ENCODE measurements at regions not wholly inside any gene's neighbourhood (a gene's known extent, or its start where the extent isn't known, plus 50 kb on each side); places are given as distances from the start of the nearest gene placed in this dataset.
A peak's percentile ranks its signal among the peaks of the same experiment; 100 is the strongest.
"Not testable (repeated sequence)": the region's sequence is repeated elsewhere in the genome, so short reads cannot be mapped to it uniquely, and the experiment has no call there.

- DNase-seq (ENCODE audit: low read depth) = peak; percentile 80
Observed at GRCh38 chr2:122543815-122544214, 788.4 kb downstream of the TSN start.

DNA sequence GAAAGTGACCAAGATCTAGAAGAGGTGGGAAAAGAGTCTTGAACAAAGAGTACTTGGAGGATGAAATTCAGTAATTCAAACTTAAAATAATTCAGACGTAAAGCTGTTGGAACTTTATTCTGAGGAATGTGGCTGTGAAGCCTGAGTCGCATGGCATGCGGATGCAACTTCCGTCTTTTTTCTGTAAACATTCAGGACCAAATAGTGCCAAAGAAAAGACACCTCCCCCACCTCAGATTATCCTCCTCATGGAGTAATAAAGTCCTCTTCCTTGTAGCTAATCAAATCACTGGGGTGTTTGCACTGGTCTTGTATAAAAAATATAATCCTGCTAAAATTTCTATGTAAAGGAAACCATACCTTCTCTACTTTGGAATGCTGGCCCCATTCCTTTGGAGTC lies 790.4 kb downstream of the TSN start:
- DNase-seq (ENCODE audit: low read depth) = no peak

DNA sequence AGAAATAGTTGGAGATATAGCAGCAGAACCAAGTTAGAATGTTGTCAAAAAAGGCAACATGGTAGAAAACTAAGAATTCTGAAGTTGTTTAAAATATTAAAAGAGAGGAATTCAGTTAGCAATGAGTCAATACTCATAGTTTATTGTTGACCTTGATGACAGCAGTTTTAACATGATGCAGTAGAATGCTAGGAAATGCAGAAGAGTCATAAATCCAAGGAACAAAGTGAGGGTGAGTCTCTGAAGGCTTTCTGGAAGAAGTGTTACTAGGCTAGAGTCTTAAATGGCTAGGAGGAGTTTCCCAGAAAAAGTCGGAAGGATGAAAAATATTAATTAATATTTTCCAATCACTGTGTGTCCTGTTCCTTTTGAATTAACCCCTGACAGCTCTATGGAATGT lies 807.3 kb downstream of the TSN start:
- no peak for DNase-seq (ENCODE audit: low read depth)

DNA sequence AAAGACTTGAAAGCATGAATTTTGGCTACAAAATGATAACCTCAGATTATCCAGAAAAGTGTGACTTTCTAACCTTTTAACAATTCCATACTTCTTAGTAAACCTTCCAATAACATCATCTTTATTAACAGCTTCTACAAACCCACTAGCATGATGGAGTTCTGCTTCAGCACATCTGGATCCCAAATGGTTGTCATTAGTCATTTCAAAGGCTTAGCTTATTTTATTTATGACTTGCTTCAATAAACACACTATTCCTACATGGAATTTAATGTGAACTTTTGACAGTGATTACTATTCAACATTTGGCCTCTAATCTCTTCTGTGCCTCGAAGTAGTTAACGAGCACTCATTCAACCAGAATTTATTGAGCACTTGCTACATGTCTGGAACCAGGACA lies 808.3 kb downstream of the TSN start:
- no peak for DNase-seq (ENCODE audit: low read depth)

DNA sequence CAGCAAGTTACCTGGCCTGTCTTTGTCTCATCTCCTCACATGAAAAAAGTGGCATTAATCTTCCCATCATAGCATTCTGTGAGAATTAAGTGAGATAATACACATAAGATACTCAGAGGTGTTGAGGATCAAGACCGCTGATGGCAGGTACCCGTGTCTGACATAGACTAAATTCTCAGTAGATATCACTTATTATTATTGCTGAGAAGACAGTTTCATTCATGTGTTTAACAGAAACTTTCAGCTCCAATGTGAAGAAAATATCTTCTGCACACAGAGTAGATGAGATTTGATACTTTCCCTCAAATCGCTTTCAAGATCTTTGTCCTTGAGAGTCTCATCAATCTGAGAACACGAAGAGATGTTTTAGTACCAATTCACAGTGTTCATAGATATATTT lies 809.4 kb downstream of the TSN start:
- no peak for DNase-seq (ENCODE audit: low read depth)

DNA sequence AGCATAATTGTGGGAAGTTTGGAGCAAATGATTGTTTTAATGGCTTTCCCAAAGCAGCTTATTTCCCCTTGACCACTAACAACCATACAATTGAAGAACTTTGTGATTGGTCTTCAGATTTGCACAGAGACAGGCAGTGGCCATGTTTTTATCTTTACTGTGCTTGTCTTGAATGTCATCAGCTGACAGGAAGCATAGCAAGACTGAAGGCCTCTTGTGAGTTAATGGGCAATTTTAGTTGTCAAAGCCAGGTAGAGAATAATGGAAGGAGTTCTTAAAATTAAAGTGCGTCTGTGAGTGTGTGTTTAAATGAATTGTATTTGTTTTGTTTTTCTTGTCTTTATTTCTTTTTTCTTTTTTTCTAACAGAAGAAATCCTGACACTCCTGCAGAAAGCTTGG lies 809.9 kb downstream of the TSN start:
- no peak for DNase-seq (ENCODE audit: low read depth)

- DNase-seq (ENCODE audit: low read depth) = no peak
Observed at GRCh38 chr2:122570641-122571040, 815.2 kb downstream of the TSN start.

- not testable (repeated sequence) for DNase-seq (ENCODE audit: low read depth)
Observed at GRCh38 chr2:122571471-122571870, 816.0 kb downstream of the TSN start.

DNA sequence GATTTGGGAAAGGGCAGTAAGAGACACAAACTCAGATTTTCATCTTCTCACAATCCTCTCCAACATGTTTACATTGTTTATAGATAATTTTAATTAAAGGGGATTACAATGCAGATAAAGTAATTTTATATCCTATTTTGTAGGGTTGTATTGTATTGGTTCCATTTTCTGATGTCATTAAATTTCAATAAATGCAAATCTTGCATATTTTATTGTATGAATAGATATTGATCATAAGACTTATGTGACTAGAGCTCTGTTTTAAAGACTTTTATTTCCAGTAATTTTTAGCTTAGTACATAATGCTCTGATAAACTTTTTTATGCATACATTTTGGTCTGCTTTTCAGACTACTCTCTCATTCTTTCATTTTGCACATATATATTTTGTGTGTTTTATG lies 819.6 kb downstream of the TSN start:
- no peak for DNase-seq (ENCODE audit: low read depth)

DNA sequence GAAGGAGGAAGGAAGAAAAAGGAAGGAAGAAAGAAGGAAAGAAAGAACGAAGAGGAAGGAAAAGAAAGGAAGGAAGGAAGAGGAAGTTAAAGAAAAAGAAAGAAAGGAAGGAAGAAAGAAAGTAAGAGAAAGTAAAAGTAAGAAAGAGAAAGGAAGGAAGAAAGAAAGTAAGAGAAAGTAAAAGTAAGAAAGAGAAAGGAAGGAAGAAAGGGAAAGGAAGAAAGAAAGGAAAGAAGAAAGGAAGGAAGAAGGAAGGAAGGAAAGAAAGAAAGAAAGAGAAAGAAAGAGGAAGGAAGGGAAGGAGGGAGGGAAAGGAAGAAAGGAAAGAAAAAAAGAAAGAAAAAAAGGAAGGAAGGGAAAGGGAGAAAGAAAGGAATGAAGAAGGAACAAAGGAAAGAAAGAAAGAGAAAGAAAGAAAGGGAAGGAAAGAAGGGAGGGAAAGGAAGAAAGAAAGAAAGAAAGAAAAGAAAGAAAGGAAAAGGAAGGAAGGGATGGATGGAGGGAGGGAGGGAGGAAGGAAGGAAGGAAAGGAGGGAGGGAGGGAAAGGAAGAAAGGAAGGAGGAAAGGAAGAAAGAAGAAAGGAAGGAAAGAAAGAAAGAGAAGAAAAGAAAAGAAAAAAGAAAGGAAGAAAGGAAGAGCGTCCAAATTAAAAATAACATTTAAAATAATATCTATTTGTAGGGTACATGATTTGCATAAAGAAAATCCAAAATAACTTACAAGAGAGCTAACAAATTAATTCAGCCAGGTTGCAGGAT lies 827.9 kb downstream of the TSN start:
- DNase-seq (ENCODE audit: low read depth) = no peak

- no peak for DNase-seq (ENCODE audit: low read depth)
Observed at GRCh38 chr2:122590524-122590923, 835.1 kb downstream of the TSN start.

DNA sequence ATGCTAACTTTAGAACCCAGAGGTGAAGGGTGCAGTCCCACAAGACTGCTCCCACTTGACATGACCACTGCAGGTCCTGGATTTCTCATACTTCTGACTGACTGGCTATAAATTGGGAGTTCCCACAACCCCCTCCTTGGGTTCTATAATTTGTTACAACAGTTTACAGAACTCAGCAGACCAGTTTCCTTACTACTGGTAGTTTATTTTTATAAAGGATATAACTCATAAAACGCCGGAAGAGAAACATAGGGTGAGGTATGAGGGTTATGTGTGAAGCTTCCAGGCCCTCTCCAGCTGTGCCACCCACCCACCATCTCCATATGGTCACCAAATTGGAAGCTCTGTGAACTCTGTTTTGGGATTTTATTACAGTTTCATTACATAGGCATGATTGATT lies 839.6 kb downstream of the TSN start:
- no peak for DNase-seq (ENCODE audit: low read depth)

GRCh38 chr2:122596598-122596997 lies 841.1 kb downstream of the TSN start:
- DNase-seq (ENCODE audit: low read depth) = no peak

- no peak for DNase-seq (ENCODE audit: low read depth)
Observed at GRCh38 chr2:122598784-122599183, 843.3 kb downstream of the TSN start.

GRCh38 chr2:122610948-122611609 lies 855.6 kb downstream of the TSN start:
- DNase-seq (ENCODE audit: low read depth) = no peak

GRCh38 chr2:122622934-122623333 lies 867.5 kb downstream of the TSN start:
- no peak for DNase-seq (ENCODE audit: low read depth)

GRCh38 chr2:122627388-122627787 lies 871.9 kb downstream of the TSN start:
- DNase-seq (ENCODE audit: low read depth) = peak; percentile 44

GRCh38 chr2:122634256-122634655 lies 878.8 kb downstream of the TSN start:
- peak; percentile 93 for DNase-seq (ENCODE audit: low read depth)

DNA sequence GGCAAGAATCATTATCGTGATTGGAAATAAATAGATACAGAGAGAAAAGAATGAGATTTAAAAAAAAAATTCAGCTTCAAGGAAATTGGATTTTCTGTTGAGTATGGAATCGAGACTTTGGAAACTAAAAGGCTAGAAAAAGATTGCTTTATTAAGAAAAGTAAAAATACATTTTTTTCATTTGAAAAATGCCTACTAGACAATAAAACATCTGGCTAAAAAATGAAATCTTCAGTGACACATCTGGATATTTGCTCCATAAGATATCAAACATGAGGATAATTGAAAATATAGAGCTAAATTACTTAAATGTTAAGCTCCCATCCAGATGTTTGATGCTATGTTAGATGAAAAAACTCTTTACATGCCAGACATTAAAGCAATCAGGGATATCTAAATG lies 879.5 kb downstream of the TSN start:
- DNase-seq (ENCODE audit: low read depth) = no peak

DNA sequence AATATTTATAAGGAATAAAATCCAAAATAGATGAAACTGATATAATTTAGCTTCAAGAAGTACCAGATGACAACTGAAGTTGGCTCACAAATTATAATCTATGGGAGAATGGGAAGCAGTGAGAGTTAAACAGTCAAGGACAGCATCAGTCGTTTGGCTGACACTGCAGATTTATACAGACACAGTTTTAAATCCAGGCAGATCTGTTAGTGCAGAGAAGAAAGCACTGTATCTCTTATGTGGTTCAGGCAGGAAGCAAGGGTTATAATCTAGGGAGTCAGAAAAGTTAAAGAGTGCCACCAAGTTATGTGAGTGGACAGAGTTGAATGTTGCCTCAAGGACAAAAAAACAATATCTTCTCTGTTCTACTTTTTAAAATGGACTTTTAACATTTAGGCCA lies 880.2 kb downstream of the TSN start:
- peak; percentile 16 for DNase-seq (ENCODE audit: low read depth)

DNA sequence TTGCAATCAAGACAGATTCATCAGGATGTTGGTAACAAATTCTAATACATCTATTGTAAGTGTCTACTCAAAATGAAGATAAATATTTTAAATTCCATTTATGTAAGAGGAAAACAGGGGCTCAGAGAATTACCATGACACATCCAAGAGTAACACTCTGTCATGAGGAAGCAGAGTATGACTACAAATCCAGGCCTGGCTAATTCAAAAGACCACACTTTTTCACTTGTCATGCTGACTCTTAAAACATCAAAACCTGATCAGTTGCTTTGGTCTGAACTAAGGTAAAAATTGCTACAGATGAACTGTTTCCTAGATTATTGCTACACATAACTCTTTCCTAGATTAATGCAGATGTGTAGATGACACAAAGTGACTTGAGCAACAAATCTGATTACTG lies 880.6 kb downstream of the TSN start:
- peak; percentile 58 for DNase-seq (ENCODE audit: low read depth)

DNA sequence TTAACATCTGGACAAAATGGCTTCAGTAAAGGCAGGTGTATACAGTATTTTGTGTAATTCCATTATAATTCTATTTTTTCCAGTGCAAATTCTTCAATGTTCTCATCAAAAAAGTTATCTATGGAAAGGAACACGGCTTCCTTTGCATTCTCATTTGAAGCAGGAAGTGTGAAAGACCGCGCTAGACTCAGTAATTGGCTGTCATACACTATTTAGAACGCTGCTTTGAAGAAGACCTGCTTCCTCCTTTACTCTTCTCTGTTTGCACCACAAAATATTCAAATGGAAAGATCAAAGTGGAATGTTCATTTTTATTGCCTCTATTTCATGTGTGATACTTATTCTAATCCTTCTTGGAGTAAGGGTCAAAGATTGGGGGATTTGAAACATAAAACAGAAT lies 883.7 kb downstream of the TSN start:
- no peak for DNase-seq (ENCODE audit: low read depth)

- no peak for DNase-seq (ENCODE audit: low read depth)
Observed at GRCh38 chr2:122639711-122640110, 884.3 kb downstream of the TSN start.
